22Rv1 (cell line): ENCODE measurements at regions not wholly inside any gene's neighbourhood (a gene's known extent, or its start where the extent isn't known, plus 50 kb on each side); places are given as distances from the start of the nearest gene placed in this dataset.

Experiments used
- CTCF ChIP-seq: fragments of 450-650 bp; IDR thresholded peaks from 2 replicates; pipeline ENCODE4 v1.5.1; 2017; ENCODE audit warnings: mild to moderate bottlenecking
- ZFX ChIP-seq: fragments of 450-650 bp; IDR thresholded peaks from 2 replicates; pipeline ENCODE4 v1.6.1; 2017; ENCODE audit warnings: antibody characterized with exemption, borderline replicate concordance

GRCh38 chr7:89451911-89452310, 656.4 kb upstream of the TEX47 start:
- TF ChIP-seq CTCF = no peak
- TF ChIP-seq ZFX = no peak
